Natural killer cell treated with Interleukin-12 subunit alpha and Interleukin-12 subunit beta and Interleukin-15 and Interleukin-18, amount 100 ng/mL, for 72 hours (primary cell): ENCODE measurements at regions not wholly inside any gene's neighbourhood (a gene's known extent, or its start where the extent isn't known, plus 50 kb on each side); places are given as distances from the start of the nearest gene placed in this dataset.

Experiments
- ATAC-seq, 2 donors: fragments of 150-1000 bp; cut with Tn5 transposase in 1 of 2; sonication (Bioruptor Pico), chemical (Tn5 transposase) in 1 of 2; 2 replicates each; pipeline ENCODE4 v1.10.0; 2021
- DNase-seq: peaks from one replicate; pipeline ENCODE4 v3.0.0; 2022; ENCODE audit warnings: low spot score
- H3K27ac Mint-ChIP-seq, 2 donors: 1 replicate in 1 of 2; 2 replicates in 1 of 2; pipeline ENCODE4 v1.8.0; 2022; ENCODE audit warnings: mixed read lengths in 2 of 2, mild to moderate bottlenecking in 1 of 2, moderate library complexity in 1 of 2
- H3K27me3 Mint-ChIP-seq, 2 donors: 1 replicate in 1 of 2; 2 replicates in 1 of 2; pipeline ENCODE4 v1.8.0; 2022; ENCODE audit warnings: mixed read lengths in 2 of 2
- H3K36me3 Mint-ChIP-seq: one replicate; pipeline ENCODE4 v1.8.0; 2022; ENCODE audit warnings: mixed read lengths
- H3K4me1 Mint-ChIP-seq, 2 donors: 1 replicate in 1 of 2; 2 replicates in 1 of 2; pipeline ENCODE4 v1.8.0; 2022; ENCODE audit warnings: low read depth in 2 of 2, mixed read lengths in 2 of 2, mild to moderate bottlenecking in 1 of 2
- H3K4me3 Mint-ChIP-seq: one replicate; pipeline ENCODE4 v1.8.0; 2022; ENCODE audit warnings: mixed read lengths
- H3K9me3 Mint-ChIP-seq: 2 replicates; pipeline ENCODE4 v1.8.0; 2022; ENCODE audit warnings: mixed read lengths

DNA sequence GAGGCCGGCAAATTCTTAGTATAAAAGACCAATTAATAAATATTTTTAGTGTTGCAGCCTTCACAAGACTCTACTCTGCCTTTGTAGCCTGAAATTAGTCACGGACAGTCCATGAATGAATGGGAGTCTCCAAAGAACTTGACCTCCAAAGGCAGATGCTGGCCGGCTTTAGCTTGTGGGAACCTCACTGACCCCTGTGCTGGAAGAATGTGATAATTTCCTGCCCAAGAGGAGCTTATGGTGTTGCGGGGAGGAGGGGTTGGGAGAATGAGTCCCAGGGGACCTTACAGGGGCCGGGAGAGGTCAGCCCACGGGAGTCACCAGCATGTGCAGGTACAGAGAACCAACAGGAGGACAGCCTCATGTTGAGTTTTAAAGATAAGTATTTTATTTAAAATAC, 143.1 kb downstream of the IRX2 start:
- Mint-ChIP-seq H3K27ac (no peak overlapping the region), H3K27me3 (no peaks in the 10 kb centered on the region), H3K4me1 (no peaks in the 10 kb centered on the region), H3K9me3 (no peaks in the 10 kb centered on the region), H3K4me3 (no peak overlapping the region), H3K36me3 (no peaks in the 10 kb centered on the region)
- no peak for ATAC-seq
- no peak for DNase-seq

DNA sequence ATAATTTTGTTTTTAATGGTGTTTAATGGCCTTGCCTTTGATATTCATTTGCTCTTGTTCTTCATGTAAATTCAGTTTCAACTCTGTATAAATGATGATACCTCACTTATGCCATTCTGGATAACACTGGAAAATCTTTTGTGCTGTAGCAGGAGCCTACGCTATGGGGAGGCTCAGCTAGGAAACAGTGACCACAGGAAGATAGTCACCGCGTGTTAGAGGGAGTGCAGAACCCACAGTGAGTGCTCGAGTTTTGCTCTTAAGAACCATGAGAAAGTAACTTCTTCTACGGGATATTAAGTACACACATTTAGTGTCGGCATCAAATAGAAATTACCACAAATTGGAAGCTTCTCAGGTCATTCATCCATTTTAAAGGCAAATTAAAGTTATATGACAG, 143.9 kb downstream of the IRX2 start:
- H3K4me1 Mint-ChIP-seq = no peaks in the 10 kb centered on the region
- no peak for DNase-seq
- H3K27me3 Mint-ChIP-seq = no peaks in the 10 kb centered on the region
- no peak overlapping the region for H3K4me3 Mint-ChIP-seq
- ATAC-seq = no peak
- H3K36me3 Mint-ChIP-seq = no peaks in the 10 kb centered on the region
- H3K27ac Mint-ChIP-seq = no peak overlapping the region
- H3K9me3 Mint-ChIP-seq = no peaks in the 10 kb centered on the region

DNA sequence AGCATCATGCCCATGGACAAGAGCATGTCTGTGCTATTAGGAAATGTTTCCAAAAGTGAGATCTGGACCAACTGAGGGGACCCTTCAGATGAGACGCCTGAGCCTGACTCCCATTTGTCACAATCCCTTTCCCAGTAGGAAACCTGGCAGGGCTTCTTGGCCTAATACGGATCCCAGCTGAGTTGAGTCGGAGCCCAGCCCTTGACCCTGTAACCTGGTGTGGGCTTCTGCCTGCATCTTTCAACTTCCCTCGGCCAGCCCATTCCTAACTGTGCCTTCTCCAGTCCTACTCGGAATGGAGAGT, 148.3 kb downstream of the IRX2 start:
- ATAC-seq (no peak), DNase-seq (no peak)
- Mint-ChIP-seq H3K27ac (no peak overlapping the region), H3K36me3 (no peaks in the 10 kb centered on the region), H3K4me1 (no peaks in the 10 kb centered on the region), H3K27me3 (no peaks in the 10 kb centered on the region), H3K4me3 (no peak overlapping the region), H3K9me3 (no peaks in the 10 kb centered on the region)

DNA sequence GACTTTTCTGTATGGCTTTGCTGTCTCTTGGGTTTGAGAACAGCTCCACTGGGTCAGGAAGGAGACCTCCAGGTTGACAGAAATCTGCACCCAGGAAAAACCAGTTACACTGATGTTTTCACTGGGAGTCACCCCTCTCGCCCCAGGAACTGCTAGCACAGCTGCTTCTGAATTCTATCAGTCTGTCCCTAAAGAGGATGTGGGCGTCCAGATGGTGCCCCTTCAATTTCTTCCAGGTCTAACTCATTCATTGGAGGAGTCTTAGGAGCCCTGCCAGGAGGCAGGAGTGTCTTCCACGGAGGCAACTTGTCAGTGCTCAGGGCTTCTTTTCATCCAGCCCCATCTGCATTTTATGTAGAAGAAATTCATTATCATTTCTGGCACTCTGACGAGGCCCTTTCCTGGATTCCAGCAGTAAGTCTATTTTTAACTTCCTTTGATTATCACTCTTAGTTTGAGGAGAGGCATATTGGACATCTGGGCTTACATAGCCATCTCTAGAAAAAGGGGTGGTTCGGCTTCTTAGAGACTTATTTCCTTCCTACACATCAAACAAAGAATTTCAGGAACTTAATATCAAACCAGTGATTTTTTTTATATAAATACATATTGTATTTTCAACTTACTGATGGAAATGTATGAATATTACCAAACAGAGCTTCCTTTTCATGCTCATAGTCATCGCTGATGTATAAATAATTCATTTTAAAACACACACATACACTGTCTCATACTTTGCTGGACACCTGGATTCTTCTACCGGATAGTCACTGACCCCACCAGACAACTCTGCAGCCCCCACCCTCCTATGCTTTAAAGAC, 148.8 kb downstream of the IRX2 start:
- Mint-ChIP-seq H3K4me1 (no peaks in the 10 kb centered on the region), H3K4me3 (no peak overlapping the region), H3K27ac (no peak overlapping the region), H3K27me3 (no peaks in the 10 kb centered on the region), H3K36me3 (no peaks in the 10 kb centered on the region), H3K9me3 (no peaks in the 10 kb centered on the region)
- no peak for DNase-seq
- ATAC-seq = no peak

DNA sequence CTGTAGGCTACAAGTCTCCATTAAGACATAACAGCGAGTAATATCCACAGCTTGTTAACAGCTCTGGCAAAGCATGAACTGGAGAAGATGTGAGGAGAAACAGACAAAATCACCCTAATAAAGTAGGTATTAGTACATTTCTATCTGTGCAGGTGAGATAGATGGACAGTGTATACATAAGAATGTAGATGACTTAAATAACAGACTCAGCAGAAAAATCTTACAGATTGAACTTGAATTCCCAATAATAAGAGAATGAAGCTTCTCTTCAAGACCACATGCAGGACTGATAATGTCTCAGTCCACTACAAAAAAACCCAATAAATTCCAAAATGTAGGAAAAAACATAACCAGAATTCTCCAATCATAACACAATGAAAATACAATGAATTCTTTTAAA, 153.0 kb downstream of the IRX2 start:
- no peaks in the 10 kb centered on the region for H3K36me3 Mint-ChIP-seq
- no peak overlapping the region for H3K27ac Mint-ChIP-seq
- H3K4me1 Mint-ChIP-seq = no peaks in the 10 kb centered on the region
- H3K27me3 Mint-ChIP-seq = no peaks in the 10 kb centered on the region
- no peak for ATAC-seq
- no peak overlapping the region for H3K4me3 Mint-ChIP-seq
- peaks cover 3% of the 10 kb centered on the region for H3K9me3 Mint-ChIP-seq
- DNase-seq = no peak

DNA sequence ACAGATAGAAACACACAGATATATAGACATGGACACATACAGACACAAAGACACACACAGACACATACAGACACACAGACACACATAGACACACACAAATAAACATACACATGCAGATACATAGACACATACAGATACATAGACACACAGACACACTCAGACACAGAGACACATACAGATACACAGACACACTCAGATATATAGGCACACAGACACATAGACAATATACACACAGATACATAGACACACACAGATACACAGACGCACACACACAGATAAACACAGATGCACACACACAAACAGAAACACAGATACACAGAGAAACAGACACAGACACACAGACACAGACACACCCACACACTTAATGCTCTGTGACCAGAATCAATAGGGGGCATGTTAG, 156.8 kb downstream of the IRX2 start:
- Mint-ChIP-seq H3K27ac (no peak overlapping the region), H3K9me3 (peaks cover 3% of the 10 kb centered on the region)
- no peak for ATAC-seq

DNA sequence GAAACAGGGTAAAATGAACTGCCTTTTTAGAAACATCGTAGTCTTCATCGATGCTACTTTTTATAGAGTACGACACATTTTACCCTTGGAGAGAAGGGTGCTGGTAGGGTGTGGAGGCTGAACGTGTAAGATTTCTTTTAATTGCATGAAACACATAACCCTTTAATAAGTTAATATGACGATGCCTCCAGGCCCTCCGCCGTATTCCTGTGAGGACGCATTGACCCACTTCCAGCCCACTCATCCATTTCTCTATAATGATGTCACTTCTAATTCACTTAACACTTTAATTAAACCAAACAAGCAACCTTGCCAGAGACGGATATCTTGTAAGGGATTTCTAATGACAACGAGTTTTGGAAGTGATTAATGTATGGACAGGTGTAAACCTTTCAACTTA, 158.7 kb downstream of the IRX2 start:
- Mint-ChIP-seq H3K27me3 (no peaks in the 10 kb centered on the region), H3K4me3 (no peak overlapping the region), H3K9me3 (peaks cover 3% of the 10 kb centered on the region), H3K4me1 (no peaks in the 10 kb centered on the region), H3K36me3 (no peaks in the 10 kb centered on the region), H3K27ac (no peak overlapping the region)
- no peak for DNase-seq
- no peak for ATAC-seq

More for the DNA sequence above, 156.8 kb downstream of the IRX2 start:
- Mint-ChIP-seq H3K4me3 (no peak overlapping the region), H3K27me3 (no peaks in the 10 kb centered on the region), H3K4me1 (no peaks in the 10 kb centered on the region), H3K36me3 (no peaks in the 10 kb centered on the region)
- no peak for DNase-seq

DNA sequence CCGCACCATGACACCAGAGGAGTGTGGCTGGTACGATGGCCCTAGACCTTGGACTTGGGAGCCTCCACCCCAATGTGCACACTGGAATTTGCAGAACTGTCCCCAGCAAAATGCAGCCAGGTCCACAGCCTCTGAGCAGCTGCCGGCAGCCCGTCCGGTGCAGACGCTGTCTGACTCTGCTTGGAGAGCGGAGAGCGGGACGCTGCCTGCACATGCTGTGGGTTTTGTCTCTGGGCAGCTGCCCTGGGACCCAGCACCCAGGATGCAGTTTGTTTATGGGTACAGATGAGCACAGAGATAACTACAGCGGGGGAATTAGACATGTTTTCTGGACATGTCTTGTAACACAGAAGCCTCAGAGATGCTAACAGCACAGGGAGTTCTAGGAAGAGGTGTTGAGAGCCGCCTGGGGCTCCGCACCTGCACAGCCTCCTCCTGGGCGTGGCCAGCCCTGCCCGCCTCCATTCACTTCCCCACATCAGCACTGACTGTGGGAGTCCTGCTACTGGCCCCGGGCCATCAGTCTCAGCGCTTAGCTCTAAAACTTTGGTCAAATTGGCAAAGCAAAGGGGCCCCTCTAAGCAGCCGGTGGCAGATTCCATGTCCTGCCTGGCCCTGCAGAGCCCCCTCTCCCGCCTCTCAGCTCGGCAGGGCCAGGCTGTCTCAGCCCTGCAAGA, 159.6 kb downstream of the IRX2 start:
- DNase-seq (no peak), ATAC-seq (peak in 1 of 2 donors; percentile 34)
- Mint-ChIP-seq H3K27me3 (no peaks in the 10 kb centered on the region), H3K9me3 (peaks cover 3% of the 10 kb centered on the region), H3K27ac (no peak overlapping the region), H3K4me1 (no peaks in the 10 kb centered on the region), H3K36me3 (no peaks in the 10 kb centered on the region), H3K4me3 (no peak overlapping the region)

DNA sequence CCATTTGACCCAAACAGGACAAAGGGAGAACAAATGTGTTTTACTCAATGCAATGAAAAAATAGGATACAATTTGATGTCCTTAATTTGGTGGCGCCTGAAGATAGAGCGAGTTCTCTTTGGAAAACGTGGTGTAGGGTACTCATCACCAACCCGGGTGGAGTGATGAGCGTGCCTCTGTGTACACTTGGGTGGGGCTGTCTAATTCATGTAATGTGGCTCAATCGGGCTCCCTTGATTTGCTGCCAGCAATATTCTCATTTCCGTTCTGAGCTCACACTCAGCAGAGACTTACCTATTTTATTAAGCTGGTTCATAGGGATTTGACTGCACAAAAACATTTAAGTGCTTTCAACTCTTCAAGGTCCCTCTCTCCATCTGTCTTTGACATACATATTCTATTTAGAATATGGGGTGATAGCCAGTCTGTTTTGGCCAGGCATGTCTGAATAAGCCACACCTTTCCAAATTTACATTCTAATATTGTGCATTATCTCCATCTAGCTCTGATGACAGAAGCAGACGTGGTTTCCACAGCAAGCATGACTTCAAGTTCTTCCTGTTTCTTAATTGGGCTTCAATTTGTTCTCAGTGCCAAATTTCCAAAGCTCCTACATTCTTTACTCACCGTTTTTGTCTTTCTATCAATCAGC, 162.5 kb downstream of the IRX2 start:
- no peaks in the 10 kb centered on the region for H3K27me3 Mint-ChIP-seq
- no peaks in the 10 kb centered on the region for H3K4me1 Mint-ChIP-seq
- peaks cover 3% of the 10 kb centered on the region for H3K9me3 Mint-ChIP-seq
- no peaks in the 10 kb centered on the region for H3K36me3 Mint-ChIP-seq
- no peak overlapping the region for H3K27ac Mint-ChIP-seq
- no peak overlapping the region for H3K4me3 Mint-ChIP-seq
- no peak for ATAC-seq
- no peak for DNase-seq

DNA sequence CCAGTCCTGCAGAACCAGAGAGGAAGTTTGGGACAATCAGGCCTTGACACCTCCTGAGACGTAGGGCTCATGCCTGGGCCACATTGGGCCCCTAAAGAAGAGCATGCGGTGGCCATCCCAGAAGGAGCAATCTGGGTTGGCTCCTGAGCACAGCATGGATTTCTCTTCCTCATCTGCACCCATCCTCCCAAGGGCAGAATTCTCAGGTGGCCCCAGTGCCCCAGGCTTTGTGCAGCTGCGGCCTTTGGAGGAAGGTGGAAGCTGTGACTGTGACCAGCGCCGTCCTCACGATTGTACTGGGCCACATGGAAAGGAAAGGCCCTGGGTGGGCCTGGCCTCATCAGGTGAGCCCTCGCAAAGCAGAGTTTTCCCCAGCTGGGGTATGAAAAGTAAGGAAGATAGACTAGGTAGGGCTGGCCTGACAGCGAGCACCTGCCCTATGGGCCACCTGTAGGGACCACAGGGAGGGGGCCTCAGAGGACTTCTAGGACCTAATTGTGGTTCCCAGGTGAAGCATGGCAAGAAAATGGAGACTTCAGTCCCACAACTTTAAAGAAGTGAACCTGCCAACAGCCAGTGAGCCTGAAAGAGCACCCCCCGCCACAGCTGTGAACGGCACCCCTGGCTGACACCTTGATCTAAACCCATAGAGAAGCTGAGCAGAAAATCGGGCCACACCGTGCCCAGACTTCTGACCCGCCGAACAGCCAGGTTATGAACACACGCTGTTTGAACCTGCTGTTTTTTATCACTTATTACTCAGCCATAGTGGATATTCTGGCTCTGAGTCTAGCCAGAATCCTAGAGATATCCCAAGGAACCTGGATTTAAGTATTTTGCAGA, 164.1 kb downstream of the IRX2 start:
- Mint-ChIP-seq H3K27ac (no peak overlapping the region), H3K4me1 (no peaks in the 10 kb centered on the region), H3K9me3 (peaks cover 3% of the 10 kb centered on the region), H3K27me3 (no peaks in the 10 kb centered on the region), H3K36me3 (no peaks in the 10 kb centered on the region), H3K4me3 (no peak overlapping the region)
- DNase-seq (no peak), ATAC-seq (no peak)

DNA sequence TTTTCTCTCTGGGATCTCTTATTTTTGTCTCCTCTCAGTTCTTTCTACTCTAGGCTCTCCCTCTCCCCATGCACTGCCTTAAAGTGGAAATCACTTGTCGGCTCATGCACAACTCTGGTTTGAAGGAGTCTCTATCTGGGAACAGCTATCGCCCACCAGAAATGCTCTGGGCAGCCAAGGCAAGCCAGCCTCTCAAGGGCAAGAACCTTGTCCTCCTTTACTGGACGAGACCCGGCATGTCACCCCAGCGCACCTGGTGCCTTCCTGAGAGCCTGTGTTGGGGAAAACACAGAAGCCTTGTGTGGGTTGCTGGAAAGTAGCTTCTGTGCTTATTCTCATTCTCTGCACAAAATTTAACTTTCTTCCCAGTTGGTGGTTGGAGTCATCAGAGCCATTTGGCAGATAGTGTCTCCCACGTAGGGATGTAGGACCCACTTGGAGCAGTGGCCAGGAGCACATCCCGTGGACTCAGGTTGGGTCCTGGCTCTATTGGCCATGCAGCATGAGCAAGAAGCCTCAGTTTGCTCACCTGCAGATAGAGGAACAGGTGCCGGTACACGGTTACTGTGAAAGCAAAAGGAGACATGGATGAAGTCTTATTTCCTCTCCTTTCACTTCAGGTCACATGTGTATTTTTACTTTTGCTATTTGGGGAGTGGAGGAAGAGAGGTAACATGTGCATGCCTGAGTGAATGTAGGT, 165.3 kb downstream of the IRX2 start:
- no peak overlapping the region for H3K27ac Mint-ChIP-seq
- no peaks in the 10 kb centered on the region for H3K27me3 Mint-ChIP-seq
- H3K9me3 Mint-ChIP-seq = peaks cover 8% of the 10 kb centered on the region
- H3K4me1 Mint-ChIP-seq = no peaks in the 10 kb centered on the region
- no peak overlapping the region for H3K4me3 Mint-ChIP-seq
- DNase-seq = no peak
- no peak for ATAC-seq
- no peaks in the 10 kb centered on the region for H3K36me3 Mint-ChIP-seq

DNA sequence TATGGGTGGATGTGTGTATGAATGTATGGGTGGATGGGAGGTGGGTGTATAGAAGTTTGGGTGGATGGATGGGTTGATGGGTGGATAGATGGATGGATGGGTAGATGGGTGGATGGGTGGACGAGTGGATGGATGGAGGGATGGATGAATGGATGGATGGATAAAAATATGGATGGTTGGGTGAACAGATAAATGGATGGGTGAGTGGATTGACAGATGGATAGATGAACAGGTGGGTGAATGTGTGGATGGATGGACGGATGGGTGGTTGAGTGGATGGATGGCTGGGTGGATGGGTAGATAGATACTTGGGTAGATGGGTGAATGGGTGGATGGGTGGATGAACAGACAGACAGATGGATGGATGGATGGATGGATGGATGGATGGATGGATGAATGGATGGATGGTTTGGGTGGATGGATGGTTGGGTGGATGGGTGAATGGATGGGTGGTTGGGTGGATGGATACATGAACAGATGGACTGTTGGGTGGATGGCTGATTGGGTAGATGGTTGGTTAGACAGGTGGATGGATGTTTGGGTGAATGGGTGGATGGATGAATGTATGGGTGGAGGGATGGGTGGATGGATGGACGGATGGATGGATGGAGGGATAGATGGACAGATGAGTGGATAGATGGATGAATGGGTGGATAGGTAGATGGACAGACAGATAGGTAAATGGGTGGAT, 166.8 kb downstream of the IRX2 start:
- H3K27me3 Mint-ChIP-seq = no peaks in the 10 kb centered on the region
- DNase-seq (no peak), ATAC-seq (no peak)
- H3K4me1 Mint-ChIP-seq = no peaks in the 10 kb centered on the region
- peaks cover 8% of the 10 kb centered on the region for H3K9me3 Mint-ChIP-seq
- no peaks in the 10 kb centered on the region for H3K36me3 Mint-ChIP-seq
- H3K27ac Mint-ChIP-seq = no peak overlapping the region
- H3K4me3 Mint-ChIP-seq = no peak overlapping the region

DNA sequence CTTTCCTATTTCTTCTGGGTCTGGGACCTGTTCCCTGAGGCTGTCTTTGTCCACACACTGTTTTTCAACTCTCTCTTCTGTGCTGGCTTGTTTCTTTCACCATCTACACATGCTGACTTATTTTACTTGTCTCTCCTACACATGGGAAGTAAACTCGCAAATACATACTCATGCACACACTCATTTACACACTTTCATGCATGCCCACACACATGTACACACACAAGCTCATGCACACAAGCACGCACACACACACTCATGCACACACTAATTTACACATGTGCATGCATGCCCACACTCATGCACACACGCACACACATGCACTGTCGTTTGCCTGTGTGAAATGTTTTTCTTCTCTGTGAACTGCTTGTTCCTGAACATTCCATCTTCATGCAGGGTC, 169.0 kb downstream of the IRX2 start:
- H3K27ac Mint-ChIP-seq = no peak overlapping the region
- peaks cover 8% of the 10 kb centered on the region for H3K9me3 Mint-ChIP-seq
- H3K36me3 Mint-ChIP-seq = no peaks in the 10 kb centered on the region
- H3K4me3 Mint-ChIP-seq = no peak overlapping the region
- ATAC-seq (no peak), DNase-seq (no peak)
- no peaks in the 10 kb centered on the region for H3K4me1 Mint-ChIP-seq
- H3K27me3 Mint-ChIP-seq = no peaks in the 10 kb centered on the region
